SU-DHL-6 (cell line): ENCODE measurements at regions not wholly inside any gene's neighbourhood (a gene's known extent, or its start where the extent isn't known, plus 50 kb on each side); places are given as distances from the start of the nearest gene placed in this dataset.

Source experiments
- EZH2phosphoT487 ChIP-seq: fragments of 200-600 bp; sonication (generic), shearing (Covaris generic); conservative IDR thresholded peaks from 2 replicates; pipeline ENCODE4 v1.6.1; 2018; ENCODE audit warnings: mild to moderate bottlenecking, antibody characterized with exemption, low read length, moderate library complexity, mixed read lengths
- TF ChIP-seq, protein P1 (sequence below): fragments of 200-600 bp; sonication (generic); IDR thresholded peaks from one replicate; pipeline ENCODE4 v1.5.1; 2017; ENCODE audit warnings: antibody characterized with exemption, mild to moderate bottlenecking, low read length, moderate library complexity; ENCODE audit not compliant: insufficient read depth, poor library complexity, severe bottlenecking

DNA sequence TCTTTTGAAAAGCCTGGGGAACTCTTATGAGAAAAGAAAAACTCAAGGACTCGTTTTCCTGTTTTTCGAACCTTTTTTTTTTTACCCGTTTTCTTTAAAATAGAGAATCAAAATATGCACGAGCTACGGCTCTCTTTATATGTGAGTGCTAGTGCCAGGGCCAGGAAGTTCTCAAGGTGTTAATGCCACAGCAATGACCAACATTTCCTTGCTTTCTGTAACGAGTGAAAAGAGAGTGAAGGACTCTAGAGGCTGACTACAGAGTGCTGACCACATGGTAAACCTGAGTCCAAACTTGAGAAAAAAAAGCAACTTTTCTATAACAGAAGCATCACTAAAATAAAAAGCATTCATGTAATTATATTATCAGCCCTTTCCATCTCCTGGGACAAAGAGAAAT is 102.2 kb upstream of the SLC28A3 start:
- TF ChIP-seq, protein P1, sequence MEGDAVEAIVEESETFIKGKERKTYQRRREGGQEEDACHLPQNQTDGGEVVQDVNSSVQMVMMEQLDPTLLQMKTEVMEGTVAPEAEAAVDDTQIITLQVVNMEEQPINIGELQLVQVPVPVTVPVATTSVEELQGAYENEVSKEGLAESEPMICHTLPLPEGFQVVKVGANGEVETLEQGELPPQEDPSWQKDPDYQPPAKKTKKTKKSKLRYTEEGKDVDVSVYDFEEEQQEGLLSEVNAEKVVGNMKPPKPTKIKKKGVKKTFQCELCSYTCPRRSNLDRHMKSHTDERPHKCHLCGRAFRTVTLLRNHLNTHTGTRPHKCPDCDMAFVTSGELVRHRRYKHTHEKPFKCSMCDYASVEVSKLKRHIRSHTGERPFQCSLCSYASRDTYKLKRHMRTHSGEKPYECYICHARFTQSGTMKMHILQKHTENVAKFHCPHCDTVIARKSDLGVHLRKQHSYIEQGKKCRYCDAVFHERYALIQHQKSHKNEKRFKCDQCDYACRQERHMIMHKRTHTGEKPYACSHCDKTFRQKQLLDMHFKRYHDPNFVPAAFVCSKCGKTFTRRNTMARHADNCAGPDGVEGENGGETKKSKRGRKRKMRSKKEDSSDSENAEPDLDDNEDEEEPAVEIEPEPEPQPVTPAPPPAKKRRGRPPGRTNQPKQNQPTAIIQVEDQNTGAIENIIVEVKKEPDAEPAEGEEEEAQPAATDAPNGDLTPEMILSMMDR: no peak
- TF ChIP-seq EZH2phosphoT487: no peak
